ENCODE measurements at regions not wholly inside any gene's neighbourhood (a gene's known extent, or its start where the extent isn't known, plus 50 kb on each side); places are given as distances from the start of the nearest gene placed in this dataset.

- TF ChIP-seq CTCF (IDR thresholded peaks at IDR 0.05) (no peak), POLR2A (IDR thresholded peaks at IDR 0.05) (no peak)
These were observed 294.9 kb upstream of the MAGEC2 start for GRCh38 chrX:142499992-142500391.
